Embryonic facial prominence (tissue), 1 donor: ENCODE measurements at regions not wholly inside any gene's neighbourhood (a gene's known extent, or its start where the extent isn't known, plus 50 kb on each side); places are given as distances from the start of the nearest gene placed in this dataset.
A peak's percentile ranks its signal among the peaks of the same experiment; 100 is the strongest.

Experiments used
- DNase-seq: peaks from one replicate; pipeline ENCODE4 v3.0.0-alpha.2; 2016; ENCODE audit errors: extremely low spot score

- DNase-seq = no peak
Observed at GRCh38 chr10:30256084-30256483, 93.0 kb downstream of the MTPAP start.

- DNase-seq = no peak
Observed at GRCh38 chr10:30254926-30255325, 94.2 kb downstream of the MTPAP start.

DNA sequence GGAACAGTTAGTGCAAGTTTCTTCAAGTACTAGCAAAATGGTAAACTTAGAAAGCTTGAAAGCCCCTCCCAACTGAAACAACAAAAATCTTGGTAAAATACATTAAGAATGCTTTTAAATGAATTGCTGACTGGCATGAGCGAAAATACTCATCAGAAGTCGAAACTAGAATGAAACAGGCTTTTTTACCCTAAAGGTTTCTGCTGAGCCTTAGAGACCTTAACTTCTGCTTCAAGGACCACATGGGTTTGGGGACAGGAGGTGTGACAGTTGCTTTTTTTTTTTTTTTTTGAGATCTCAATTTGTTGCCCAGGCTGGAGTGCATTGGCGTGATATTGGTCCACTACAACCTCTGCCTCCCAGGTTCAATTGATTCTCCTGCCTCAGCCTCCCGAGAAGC, 100.3 kb downstream of the MTPAP start:
- no peak for DNase-seq

GRCh38 chr10:30247704-30248103, 101.4 kb downstream of the MTPAP start:
- DNase-seq = no peak

DNA sequence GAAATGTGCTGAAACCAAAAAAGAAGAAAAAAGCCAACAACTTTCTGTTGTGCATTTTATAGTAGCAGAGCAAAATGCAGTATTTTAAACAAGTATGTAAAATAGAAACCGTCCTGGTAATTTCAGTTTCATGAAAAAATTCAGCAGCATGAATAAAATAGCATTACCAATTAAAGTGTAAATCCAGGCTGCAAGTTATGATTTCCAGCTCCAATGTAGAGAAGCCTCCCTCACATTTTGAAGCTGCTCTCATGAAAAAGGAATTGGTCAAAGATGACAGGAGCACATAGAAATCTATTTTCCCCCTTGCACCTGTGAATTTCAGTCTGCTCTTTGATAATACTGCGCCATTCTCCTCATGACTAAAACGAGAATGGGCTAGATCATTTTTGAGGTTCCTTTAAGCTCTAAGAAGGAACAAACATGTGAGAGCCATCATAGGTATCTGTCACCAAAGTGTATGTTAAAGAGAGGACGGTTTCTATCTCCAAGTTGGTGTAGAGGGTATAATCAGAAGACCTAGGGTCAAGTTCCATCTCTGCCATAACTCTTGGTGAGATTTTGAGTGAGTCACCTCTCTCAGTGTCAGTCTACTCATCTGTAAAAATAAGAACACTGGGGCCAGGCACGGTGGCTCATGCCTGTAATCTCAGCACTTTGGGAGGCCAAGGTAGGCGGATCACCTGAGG, 107.5 kb downstream of the MTPAP start:
- no peak for DNase-seq

- DNase-seq = no peak
Observed at GRCh38 chr10:30238836-30239235, 110.2 kb downstream of the MTPAP start.

GRCh38 chr10:30233186-30233959, 115.7 kb downstream of the MTPAP start:
- no peak for DNase-seq

DNA sequence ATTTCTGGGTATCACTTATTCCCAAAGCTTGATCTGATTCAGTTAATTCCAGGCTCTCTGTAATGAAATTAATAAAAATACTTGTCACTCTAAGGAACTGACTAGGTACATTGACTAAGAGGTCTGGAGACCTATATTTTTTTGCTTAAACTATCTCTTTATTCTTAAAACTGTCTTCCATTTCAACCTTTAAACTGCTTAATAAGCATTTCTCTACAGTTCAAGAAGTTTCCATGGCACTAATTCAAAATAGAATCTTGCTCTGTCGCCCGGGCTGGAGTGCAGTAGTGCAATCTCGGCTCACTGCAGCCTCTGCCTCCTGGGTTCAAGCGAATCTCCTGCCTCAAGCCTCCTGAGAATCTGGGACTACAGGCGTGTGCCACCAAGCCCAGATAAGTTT, 117.4 kb downstream of the MTPAP start:
- DNase-seq = no peak

- no peak for DNase-seq
Observed at GRCh38 chr10:30231071-30231652, 117.9 kb downstream of the MTPAP start.

- no peak for DNase-seq
Observed at GRCh38 chr10:30229536-30229935, 119.5 kb downstream of the MTPAP start.

- no peak for DNase-seq
Observed at GRCh38 chr10:30228417-30229036, 120.6 kb downstream of the MTPAP start.

DNA sequence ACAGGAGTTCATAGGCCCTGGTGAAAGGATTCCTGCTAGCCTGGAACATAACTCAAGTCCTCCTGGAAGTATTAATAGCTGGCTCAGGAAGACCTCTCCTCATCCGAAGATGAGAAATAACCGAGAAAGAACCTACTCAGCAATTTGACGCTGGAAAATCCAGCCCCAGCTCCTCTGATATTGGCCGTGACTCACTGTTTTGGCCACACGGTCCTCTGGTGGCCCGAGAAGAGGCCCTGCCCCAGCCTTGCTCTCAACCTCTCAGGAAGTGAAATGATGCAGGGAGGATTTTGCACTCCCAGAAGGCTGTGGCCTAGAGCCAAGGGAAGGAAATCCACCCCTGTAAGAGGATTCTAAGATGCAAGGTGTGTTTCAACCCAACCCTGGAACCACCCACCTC, 121.6 kb downstream of the MTPAP start:
- DNase-seq = no peak

- peak; percentile 37 for DNase-seq
Observed at GRCh38 chr10:30219971-30220751, 128.9 kb downstream of the MTPAP start.

- DNase-seq = no peak
Observed at GRCh38 chr10:30216821-30217220, 132.3 kb downstream of the MTPAP start.

GRCh38 chr10:30215623-30216022, 133.5 kb downstream of the MTPAP start:
- DNase-seq = no peak

DNA sequence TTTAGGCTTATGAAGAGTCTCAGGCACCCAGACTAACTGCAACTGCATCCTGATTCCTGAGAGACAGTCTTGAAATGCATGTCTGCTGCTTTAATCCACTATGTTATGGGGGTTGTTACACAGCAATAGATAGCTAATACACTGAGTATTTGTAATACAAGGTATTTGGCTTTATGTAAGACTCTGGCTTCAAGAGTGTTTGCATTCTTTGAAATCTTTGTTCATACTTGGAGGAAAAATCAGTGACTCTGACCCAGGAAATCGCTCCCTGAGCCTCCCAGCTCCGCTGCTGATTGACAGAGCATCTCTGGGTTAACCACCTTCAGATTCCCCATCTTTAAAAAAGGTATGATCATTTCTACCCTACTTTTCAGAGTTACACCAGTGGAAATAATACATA, 133.9 kb downstream of the MTPAP start:
- no peak for DNase-seq

DNA sequence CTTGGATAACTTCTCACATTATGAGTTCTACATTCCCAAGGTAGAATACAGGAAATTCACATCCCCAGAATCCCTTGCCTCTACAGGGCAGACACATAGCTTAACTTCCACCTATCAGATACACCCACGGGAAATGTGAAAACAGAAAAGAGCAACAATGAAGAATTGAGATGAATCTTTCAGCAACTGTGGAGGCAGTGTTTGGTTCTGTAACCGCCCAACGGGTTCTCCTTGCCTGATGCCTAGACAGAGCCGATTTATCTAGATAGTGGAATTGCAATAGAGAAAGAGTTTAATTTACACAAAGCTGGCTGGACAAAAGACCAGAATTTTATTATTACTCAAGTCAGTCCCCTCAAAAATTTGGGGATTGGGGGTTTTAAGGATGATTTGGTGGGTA, 138.8 kb downstream of the MTPAP start:
- no peak for DNase-seq

- no peak for DNase-seq
Observed at GRCh38 chr10:30208330-30208729, 140.7 kb downstream of the MTPAP start.

DNA sequence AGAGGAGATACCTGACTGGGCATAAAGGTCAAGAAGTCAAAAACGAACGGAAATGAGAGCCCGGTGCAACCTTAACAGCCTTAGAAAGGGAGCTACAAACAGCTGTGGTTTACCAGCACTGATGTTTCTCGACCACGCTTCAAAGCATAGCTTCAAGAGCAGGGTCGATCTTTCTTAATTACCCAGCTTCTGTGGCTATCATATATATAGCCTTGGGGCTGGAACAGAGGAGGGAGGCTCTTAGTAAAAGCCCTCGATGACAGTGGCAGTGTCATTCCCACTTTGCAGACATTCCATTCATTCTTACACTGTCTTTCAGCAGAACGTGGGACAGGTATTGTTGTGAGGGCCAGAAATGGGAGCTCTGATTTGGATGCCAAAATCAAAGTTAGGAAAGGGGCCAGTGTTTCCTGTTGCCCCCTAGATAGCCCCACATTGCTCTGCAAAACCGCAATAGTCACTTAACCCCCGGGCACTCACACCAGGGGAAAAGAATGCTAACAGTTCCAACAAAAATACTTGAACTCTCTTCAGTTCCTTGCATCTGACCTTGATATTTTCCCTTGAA, 141.5 kb downstream of the MTPAP start:
- DNase-seq = no peak

GRCh38 chr10:30200017-30200415, 140.6 kb upstream of the JCAD start:
- no peak for DNase-seq

DNA sequence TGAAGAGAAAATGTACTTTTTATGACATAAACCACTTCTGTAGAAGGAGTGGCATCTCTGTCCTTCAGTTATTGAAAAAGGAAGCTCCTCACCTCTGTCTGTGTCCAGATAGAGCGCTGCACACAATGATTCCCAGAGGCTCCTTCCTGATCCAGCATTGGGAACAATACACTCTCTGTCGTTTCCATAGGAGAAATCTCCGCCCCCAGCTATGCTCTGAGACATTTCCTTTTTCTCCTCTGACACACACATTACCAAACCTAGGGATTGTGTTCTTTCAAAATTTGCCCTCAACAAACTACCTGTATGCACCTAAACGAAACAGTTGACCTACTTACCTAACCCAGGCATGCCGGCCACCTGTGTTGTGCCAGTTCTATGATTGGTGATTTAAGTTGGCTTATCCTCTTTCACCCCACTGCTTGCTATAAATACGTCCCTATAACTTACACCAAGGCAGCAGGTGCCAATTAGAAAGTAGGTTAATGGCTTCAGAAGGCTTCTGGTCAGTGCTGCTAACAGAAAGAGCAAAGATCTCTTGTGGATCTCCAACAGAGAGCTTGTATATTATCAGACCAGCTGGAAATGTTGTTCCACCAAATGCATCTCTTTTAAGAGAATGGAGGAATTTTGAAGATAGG, 140.1 kb upstream of the JCAD start:
- DNase-seq = no peak
